ENCODE measurements at regions not wholly inside any gene's neighbourhood (a gene's known extent, or its start where the extent isn't known, plus 50 kb on each side); places are given as distances from the start of the nearest gene placed in this dataset.
"Not testable (repeated sequence)": the region's sequence is repeated elsewhere in the genome, so short reads cannot be mapped to it uniquely, and the experiment has no call there.

GRCh38 chr9:16275795-16276624, 594.5 kb downstream of the BNC2 start:
- DNase-seq (ENCODE audit: low read depth in 2 of 2), result no peak

- DNase-seq (ENCODE audit: low read depth in 2 of 2), result no peak
Measured at GRCh38 chr9:16276866-16277265, 593.6 kb downstream of the BNC2 start.

GRCh38 chr9:16277471-16277960, 593.0 kb downstream of the BNC2 start:
- no peak for DNase-seq (ENCODE audit: low read depth in 2 of 2)

- DNase-seq (ENCODE audit: low read depth in 2 of 2), result no peak
Measured at GRCh38 chr9:16278326-16278999, 592.0 kb downstream of the BNC2 start.

GRCh38 chr9:16281707-16282106, 588.8 kb downstream of the BNC2 start:
- no peak for DNase-seq (ENCODE audit: low read depth in 2 of 2)

- no peak for DNase-seq (ENCODE audit: low read depth in 2 of 2)
Measured at GRCh38 chr9:16282216-16282615, 588.3 kb downstream of the BNC2 start.

- no peak for DNase-seq (ENCODE audit: low read depth in 2 of 2)
Measured at GRCh38 chr9:16282718-16283117, 587.8 kb downstream of the BNC2 start.

- no peak for DNase-seq (ENCODE audit: low read depth in 2 of 2)
Measured at GRCh38 chr9:16286160-16286559, 584.3 kb downstream of the BNC2 start.

GRCh38 chr9:16289639-16290038, 580.8 kb downstream of the BNC2 start:
- DNase-seq (ENCODE audit: low read depth in 2 of 2), result no peak

GRCh38 chr9:16290169-16290568, 580.3 kb downstream of the BNC2 start:
- no peak for DNase-seq (ENCODE audit: low read depth in 2 of 2)

- no peak for DNase-seq (ENCODE audit: low read depth in 2 of 2)
Measured at GRCh38 chr9:16291921-16292320, 578.5 kb downstream of the BNC2 start.

- DNase-seq (ENCODE audit: low read depth in 2 of 2), result no peak
Measured at GRCh38 chr9:16293610-16294009, 576.9 kb downstream of the BNC2 start.

- no peak for DNase-seq (ENCODE audit: low read depth in 2 of 2)
Measured at GRCh38 chr9:16294133-16294770, 576.2 kb downstream of the BNC2 start.

- not testable (repeated sequence) for DNase-seq (ENCODE audit: low read depth in 2 of 2)
Measured at GRCh38 chr9:16294940-16295339, 575.5 kb downstream of the BNC2 start.

GRCh38 chr9:16299368-16299767, 571.1 kb downstream of the BNC2 start:
- not testable (repeated sequence) for DNase-seq (ENCODE audit: low read depth in 2 of 2)

- DNase-seq (ENCODE audit: low read depth in 2 of 2), result no peak
Measured at GRCh38 chr9:16303506-16303905, 567.0 kb downstream of the BNC2 start.

- DNase-seq (ENCODE audit: low read depth in 2 of 2), result no peak
Measured at GRCh38 chr9:16304301-16304700, 566.2 kb downstream of the BNC2 start.

GRCh38 chr9:16306586-16306985, 563.9 kb downstream of the BNC2 start:
- no peak for DNase-seq (ENCODE audit: low read depth in 2 of 2)

- no peak for DNase-seq (ENCODE audit: low read depth in 2 of 2)
Measured at GRCh38 chr9:16307626-16308195, 562.8 kb downstream of the BNC2 start.

GRCh38 chr9:16308645-16309044, 561.8 kb downstream of the BNC2 start:
- DNase-seq (ENCODE audit: low read depth in 2 of 2), result no peak

- no peak for DNase-seq (ENCODE audit: low read depth in 2 of 2)
Measured at GRCh38 chr9:16309082-16309468, 561.4 kb downstream of the BNC2 start.

Measured in stimulated activated CD8-positive, alpha-beta memory T cell treated with anti-CD3 and anti-CD28 coated beads, Interleukin-2, amount 100 ng/mL, for 1 hour (primary cell).